HG03442 (cell line): ENCODE measurements at regions not wholly inside any gene's neighbourhood (a gene's known extent, or its start where the extent isn't known, plus 50 kb on each side); places are given as distances from the start of the nearest gene placed in this dataset.

ENCODE experiments used
- ATAC-seq: cut with Tn5 transposase; IDR thresholded peaks from one replicate; pipeline ENCODE4 v1.9.1; 2021; ENCODE audit warnings: mild to moderate bottlenecking, moderate library complexity; ENCODE audit not compliant: unreplicated experiment

- ATAC-seq = no peak
These were observed 413.2 kb downstream of the CETN3 start for GRCh38 chr5:89996335-89996734.

DNA sequence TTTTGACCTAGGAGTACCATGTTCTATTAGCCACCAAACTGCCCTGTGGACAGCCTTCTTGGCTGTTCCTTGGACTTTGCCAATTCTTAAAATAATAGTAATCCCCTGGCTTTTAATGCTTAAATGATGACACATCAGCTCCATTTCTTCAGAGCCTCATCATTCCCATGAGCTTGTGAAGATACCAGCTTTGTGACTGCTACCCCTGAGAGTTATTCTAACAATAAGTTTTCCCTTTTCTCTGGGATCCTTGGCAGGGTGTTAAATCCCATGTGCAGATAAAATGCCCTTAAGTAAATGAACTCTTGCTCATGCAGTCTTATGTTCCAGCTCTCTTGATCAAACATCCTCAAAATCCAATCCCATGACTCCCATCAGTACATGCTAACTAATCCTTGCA is 415.3 kb downstream of the CETN3 start:
- ATAC-seq = no peak

- ATAC-seq = no peak
These were observed 417.4 kb downstream of the CETN3 start for GRCh38 chr5:89992201-89992600.

DNA sequence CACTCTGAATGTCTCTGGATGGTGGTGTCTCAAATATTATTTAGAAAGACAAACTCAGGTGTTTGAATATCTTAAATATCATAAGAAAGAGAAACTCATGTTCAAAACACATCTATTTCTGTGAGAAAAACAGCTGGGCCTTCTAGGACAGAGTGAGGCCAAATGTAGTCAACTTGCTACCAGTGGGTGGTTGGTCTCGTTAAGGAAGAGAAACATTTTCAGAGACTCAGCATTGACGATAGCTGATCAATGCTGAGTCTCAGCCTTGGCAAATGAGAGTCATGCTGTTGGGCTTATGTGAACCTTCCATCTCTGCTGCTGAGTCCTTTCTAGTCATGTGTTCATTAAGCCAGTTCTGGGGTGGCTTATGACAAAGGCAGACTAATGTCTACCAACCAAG is 418.0 kb downstream of the CETN3 start:
- ATAC-seq = no peak

DNA sequence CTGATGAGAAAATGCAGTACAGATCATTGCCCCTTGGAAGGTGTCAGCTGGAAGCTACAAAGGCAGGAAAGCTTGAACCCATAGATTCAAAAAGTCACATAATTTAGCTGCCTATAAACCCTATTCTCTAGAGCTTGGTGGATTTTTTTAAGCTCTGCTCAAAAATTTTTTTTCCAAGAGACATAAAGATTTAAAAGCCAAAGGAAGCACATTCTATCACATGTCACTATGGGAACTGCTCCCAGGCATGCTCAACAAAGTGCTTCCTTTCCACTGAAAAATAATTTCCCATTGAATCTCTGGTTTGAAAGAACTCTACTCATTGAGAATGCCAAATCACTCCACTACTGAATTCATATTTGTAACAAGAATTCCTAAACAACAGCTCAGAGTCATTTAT is 419.8 kb downstream of the CETN3 start:
- no peak for ATAC-seq

DNA sequence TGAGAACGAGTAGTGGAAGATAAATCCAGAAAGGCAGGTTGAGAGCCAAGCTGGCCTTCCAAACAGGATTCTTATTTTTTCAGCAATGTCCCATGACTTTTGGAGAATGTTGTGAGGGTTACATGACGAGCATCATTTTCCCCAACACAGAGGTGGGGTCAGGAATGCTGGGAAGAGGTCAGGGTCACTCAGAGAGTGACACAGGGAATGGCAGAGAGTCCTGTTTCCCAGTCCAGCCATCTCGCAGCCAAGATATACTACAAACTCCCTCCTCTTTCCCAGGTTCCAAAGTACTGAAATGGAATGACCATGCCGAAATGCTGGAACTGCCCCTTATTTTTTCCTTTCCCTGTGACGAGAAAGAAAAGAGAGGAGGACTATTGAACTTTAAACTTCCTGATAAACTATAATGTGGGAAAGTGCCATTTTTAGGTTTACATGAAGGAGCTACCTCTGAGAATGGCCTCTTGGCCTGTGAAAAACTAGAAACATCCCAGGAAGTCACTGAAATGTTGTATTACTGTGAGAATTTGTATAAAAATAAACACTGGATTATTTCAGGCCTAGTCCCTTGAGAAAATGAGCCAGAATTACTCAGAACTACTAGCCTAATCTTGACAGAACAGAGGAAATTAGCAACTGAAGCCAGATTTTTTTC is 420.4 kb downstream of the CETN3 start:
- no peak for ATAC-seq

DNA sequence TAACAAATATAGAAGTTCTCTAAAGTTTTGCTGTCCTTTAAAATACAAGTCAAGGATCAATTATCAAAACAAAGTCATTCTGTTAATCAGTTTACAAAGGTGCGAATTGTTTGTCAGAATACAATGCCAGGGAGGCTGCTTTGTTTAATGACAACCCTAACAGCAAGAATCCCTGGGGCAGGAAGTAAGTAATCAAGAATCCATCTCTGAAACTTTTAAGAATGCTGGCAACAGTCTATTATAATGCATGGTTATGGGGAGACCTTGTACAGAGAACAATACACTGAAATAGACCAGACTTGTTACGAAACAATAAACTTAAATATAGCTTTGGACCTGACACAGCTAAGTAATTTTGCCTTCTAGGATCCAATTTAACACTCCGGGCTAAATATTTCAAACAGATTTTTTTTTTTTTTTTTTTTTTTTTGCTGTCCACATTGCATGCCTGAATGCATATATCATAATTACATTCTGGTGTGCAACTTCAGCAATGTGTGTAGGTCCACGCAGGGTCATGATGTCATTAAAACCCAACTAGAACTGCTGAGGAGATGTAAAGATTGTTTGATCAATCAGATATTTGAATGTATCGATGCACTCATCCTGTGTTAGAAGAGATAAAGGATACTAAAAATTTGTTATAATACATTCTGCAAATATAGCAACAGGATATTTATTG is 421.3 kb downstream of the CETN3 start:
- ATAC-seq = no peak

DNA sequence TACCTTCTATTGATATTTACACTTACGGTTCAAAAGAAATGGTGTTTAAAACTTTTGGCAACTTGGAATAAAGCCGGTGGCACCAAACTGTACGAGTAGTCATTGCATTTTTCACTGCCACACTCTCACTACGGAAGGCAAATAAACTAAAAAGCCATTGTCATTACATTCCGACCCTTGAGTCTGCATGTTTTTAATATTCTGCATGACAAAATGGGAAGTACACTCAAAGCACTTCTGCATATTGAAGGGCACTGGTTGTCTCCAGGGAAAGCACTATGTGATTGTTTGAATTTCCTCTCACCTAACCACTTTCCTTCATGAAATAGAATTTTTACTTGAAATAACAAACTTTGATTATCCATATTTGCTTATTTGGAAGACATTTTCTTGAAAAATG is 426.3 kb downstream of the CETN3 start:
- ATAC-seq = no peak

- ATAC-seq = no peak
These were observed 427.4 kb downstream of the CETN3 start for GRCh38 chr5:89981878-89982773.

DNA sequence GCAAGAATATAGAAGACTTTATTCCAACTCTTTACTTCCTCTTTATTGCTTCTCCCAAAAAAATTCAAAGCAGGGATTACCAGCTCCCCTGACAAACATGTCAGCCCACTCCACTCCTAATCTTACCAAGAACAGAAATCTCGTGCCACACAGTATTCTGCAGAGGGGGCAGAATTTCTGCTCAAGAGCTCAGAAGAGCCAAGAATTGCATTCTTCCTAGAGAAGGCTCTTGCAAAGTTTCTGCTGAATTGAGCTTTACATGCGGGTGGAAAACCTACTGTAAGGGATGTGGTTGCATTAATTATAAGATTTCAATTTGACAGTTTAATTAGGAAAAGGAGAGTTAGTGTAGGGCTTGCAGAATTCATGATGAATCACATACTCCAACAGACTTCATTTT is 428.5 kb downstream of the CETN3 start:
- ATAC-seq = no peak

DNA sequence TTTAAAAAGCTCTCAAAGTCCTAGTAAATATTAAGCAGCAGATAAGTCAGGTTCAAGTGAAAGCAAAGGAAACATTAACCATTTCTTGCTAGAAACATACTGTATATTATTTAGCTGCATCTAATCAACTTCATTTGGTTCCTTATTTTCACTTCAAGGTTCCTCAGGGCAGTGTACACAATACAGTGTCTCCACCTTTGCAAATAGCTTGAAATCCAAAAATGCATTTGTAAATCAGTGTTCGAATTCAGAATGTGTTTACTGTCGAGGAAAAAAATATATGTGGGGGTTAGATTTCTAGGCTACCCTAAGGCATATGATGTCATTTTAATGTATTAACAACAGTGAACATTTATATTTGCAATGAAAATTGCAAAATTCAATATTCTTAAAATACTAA is 436.0 kb downstream of the CETN3 start:
- no peak for ATAC-seq

DNA sequence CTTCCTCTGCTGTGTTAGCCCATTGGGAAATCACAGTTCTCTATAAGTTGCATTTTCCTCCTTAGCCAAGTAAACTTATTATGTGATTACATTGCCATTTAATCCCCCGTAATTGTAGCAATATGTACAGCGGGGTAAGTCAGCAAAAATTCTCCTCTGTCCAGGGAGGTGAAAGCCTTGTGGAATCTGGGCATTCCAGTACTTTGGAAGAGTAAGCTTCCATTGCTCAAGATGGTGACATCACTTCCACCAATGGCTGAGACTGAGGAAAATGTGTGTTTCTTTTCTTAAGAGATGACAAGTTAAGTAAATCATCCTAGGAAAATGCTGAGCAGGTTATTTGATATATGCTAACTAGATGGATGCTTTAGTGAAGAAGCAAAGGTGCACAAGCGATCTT is 436.7 kb downstream of the CETN3 start:
- no peak for ATAC-seq

- ATAC-seq = no peak
These were observed 440.6 kb downstream of the CETN3 start for GRCh38 chr5:89968958-89969381.

DNA sequence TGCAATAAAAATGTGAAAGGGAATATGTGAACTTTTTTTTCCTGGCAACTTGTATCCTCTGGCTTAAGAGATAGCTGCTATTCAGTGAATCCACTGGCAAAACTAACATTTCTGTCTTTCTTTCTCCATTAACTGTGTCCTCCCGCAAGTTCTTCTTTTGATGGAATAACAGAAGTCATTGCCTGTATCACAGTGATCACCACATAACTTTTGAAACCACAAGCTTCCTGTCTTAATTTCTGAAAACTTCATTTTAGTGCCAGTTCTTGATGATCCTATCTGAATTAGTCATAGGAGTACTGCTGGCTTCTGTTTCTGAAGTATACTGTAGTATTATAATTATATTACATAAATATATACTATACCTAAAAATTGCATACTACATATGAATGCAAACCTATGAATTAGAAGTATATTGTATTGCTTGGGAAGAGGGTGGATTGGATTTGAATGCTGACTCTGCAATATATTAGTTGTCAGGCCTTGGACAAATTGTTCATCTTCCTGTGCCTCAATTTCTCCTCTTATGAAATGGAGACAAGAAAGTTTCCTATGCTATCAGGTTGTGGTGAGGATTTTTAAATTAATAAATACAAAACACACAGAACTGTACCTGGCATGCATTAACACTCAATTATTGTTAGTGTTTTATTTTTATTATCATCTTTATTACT is 441.6 kb downstream of the CETN3 start:
- ATAC-seq = no peak

DNA sequence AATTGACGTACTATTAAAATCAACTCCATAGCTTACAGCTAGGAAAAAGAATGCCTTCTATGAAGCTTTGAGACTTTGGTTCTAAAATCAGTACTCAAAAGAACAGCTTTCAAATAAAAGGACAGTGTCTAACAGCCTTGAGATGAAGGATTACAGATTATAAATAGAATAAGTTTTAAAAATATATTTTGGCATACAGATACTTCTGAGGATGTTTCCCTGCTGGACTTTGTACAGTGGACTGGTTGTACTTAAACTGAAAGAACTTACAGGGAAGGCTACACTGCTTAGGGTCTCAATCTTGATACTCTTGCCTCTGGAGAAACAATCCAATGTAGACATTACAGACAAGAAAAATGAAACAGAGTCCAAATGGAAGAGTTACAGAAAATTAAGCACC is 452.7 kb downstream of the CETN3 start:
- no peak for ATAC-seq

- ATAC-seq = no peak
These were observed 454.6 kb downstream of the CETN3 start for GRCh38 chr5:89954916-89955315.

- no peak for ATAC-seq
These were observed 457.7 kb downstream of the CETN3 start for GRCh38 chr5:89951876-89952275.

DNA sequence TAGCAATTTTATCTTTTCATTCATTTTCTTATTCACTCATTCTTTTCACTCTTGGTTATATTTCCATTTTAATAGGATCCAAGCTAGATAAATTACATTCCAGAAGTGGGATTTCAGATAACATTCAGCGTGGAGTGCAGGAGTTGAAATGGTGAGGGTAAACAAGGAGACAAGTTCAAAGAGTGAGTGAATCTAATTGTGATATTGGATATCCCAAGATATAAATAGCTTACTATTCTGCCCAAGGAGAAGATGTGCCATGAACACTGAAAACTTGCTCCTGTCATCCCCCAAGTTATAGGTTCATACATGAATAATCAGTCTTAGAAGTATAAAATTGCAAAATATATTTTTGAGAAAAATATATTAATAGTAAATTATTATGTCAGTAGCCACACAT is 459.3 kb downstream of the CETN3 start:
- no peak for ATAC-seq

GRCh38 chr5:89948977-89949376 is 460.6 kb downstream of the CETN3 start:
- no peak for ATAC-seq

- no peak for ATAC-seq
These were observed 462.6 kb downstream of the CETN3 start for GRCh38 chr5:89946916-89947315.

DNA sequence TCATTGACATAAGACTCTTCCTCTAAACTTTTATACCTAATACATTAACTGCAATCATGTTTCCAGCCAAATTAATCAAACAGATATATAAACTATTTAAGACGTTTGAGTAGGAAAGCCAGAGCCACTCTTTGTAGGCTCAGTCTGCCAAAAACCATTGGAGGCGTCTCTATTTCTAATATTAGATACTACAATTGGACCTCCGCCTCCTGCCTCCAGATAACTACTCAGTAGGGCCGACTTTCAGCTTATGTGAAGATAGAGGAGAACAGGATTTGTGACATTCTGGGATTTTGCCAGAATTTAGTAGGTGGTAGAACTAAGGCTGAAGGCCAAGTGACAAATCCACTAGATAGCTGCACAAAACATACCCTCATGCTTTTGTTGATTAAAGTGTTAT is 463.0 kb downstream of the CETN3 start:
- ATAC-seq = no peak
